ENCODE measurements at regions not wholly inside any gene's neighbourhood (a gene's known extent, or its start where the extent isn't known, plus 50 kb on each side); places are given as distances from the start of the nearest gene placed in this dataset.
"Not testable (repeated sequence)": the region's sequence is repeated elsewhere in the genome, so short reads cannot be mapped to it uniquely, and the experiment has no call there.

DNA sequence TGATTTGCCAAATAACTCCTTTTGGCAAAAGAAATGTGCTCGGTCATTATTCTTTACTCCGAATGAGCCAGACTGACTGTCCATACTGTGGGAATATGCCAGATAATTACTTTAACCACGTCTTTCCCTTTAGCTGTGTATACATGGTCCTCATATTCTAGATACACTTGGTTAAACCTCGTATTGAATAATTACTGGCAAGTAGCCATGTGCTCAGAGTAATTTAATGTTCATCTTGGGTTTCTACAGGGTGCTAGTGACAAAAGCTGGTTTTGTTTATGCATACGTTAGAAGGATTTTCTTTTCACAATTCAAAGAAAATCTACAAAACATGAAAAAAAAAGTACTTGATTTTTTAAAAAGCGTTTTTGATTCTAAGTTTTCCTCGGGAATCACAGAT lies 540.3 kb downstream of the KCNJ2 start:
- DNase-seq (ENCODE audit: low spot score), result no peak

DNA sequence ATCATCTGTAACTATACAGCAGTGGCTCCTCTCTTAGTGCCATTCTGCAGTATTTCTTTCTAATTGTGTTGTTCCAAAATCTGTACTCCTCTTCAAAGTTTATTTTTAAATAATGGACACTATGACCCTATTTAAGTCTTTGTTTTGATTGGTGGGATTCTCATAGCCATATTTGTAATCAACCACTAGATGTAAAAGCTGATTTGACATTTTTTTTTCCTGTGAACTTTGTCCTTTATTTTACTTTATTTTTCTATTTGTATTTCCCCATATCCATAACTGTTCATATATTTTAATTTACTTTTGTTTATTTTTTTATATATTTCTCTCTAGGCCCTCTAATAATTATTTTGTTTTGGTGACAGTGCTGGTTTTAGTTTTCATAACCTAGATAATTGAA lies 544.4 kb downstream of the KCNJ2 start:
- DNase-seq (ENCODE audit: low spot score), result no peak

DNA sequence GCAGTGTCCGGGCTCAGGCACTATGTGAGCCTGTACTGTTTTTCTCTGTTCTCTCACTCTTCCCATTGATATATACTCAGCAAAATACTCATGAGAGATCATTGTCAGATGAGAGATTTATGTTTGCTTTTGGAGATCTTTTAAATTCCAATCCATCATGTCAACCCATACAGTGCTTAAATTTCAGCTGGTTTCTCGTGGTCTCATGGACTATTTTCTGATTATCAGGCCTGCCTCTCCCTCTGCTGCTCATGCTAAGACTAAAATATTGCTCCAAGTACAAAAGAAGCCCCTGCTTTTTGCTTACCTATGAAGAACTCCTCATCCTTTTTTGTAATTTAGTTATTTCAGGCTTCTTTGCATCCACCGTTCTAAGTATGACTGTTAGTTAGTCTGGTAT lies 547.2 kb downstream of the KCNJ2 start:
- no peak for DNase-seq (ENCODE audit: low spot score)

DNA sequence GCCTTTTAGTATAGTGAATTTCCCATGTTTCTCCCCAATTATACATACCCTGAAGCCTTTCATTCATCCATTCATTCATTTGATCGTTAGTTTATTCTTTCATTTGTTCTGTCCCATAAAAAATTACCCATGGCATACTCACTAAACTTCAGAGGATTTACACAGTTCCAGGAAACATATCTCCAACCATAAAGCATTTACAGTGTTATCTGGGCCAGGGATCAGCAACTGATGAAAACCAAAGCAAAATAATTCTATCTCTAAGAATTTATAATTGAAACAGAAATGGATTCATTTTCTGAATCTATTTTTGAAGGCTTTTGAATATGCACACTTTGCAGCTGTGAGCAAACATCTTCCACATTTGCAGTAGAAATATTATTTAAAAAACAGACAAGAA lies 547.7 kb downstream of the KCNJ2 start:
- no peak for DNase-seq (ENCODE audit: low spot score)

DNA sequence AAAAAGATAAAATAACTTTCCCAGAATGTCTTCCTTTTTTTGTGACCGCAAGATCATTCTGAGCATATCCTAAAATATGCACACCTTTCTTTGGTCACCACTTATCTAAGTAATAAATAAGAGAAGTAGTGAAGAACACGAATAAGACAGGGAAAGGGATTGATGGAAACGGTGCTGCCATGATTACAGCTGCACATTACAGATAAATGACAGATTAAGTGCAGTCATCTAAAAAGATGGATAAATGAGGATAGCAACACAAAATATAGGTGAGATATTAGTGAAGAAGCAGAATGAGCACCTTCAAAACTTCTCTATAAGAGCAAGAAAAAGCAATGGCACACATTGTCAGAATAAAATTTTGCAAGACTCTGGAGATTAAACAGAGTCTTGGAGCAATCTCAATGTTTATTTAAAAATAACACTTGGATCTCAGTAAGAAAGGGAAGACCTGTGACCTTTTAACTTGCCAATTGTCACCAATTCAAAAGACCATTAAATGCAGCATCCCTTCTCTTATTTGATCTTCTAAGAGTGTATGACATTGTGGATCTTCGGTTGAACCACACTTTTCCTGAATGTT lies 567.1 kb downstream of the KCNJ2 start:
- DNase-seq (ENCODE audit: low spot score), result no peak

DNA sequence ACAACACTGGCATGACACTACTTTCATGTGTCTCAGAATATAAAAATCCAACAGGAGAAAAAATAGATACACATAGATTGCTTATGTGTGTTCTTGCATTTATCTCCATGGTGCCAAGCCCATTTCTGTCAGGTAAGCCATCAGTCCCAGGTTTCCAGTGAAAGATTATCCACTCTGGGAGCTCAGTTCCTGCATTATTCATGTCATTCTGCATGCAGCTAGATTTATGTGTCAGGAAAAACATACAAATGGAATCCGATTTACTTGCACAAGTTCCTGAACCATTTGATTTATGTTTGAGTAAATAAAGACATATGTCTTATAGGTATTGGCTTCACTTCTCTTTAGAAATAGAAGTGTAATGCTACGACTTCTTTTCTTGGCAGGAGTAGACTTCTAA lies 569.7 kb downstream of the KCNJ2 start:
- DNase-seq (ENCODE audit: low spot score), result no peak

DNA sequence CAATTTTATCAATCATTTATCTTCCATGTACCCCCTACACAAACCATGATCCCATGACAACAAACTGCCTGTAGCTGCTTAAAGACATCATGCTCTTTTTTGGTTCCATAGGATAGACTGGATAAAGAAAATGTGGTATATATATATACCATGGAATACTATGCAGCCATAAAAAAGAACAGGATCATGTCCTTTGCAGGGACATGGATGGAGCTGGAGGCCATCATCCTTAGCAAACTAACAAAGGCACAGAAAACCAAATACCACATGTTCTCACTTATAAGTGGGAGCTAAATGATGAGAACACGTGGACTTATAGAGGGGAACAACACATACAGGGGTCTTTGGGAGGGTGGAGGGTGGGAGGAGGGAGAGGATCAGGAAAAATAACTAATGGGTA lies 577.2 kb downstream of the KCNJ2 start:
- not testable (repeated sequence) for DNase-seq (ENCODE audit: low spot score)

DNA sequence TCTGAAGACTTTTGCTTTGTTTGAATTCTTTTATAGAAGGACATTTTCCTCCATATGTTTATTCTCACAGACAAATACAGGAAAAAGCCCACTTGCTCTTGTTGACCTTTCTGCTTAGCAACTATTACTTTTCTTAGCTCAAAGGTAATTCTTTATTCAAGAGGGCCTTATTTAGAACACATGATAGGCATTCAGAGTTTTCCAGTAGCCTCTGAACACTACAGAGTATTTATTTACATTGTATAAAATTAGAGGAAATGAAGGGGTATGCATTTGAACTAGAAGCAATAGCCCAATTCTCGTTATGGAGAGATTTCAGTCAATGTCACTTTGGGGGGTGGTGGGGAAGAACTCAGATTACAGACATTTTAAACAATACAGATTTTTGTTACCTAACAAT lies 581.7 kb downstream of the KCNJ2 start:
- DNase-seq (ENCODE audit: low spot score), result no peak

DNA sequence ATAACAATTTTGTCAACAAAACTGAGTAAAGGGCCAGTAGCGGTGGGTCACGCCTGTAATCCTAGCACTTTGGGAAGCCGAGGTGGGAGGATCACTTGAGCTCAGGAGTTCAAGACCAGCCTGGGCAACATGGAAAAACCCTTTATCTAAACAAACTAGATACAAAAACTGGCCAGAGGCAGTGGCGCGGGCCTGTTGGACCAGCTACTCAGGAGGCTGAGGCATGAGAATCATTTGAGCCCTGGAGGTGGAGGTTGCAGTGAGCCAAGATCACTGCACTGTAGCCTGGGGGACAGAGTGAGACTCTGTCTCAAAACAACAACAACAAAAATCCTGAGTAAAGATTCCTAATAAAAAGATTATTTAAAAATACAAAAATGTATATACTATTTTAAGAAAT lies 583.1 kb downstream of the KCNJ2 start:
- DNase-seq (ENCODE audit: low spot score), result not testable (repeated sequence)

DNA sequence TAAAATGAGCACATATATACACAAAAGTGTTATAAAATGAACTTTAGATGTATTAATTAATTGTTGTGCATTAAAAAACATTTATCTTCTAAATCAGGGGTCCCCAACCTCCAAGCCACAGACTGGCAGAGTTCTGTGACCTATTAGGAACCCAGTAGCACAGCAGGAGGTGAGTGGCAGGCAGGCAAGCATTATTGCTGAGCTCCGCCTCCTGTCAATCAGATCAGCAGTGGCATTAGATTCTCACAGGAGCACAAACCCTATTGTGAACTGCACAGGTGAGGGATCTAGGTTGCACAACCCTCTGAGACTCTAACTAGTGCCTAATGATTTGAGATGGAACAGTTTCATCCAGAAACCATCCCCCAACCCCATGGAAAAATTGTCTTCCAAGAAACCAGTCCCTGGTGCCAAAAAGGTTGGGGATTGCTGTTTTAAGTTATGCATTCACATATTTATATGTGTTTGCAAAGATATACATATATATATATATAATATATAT lies 583.7 kb downstream of the KCNJ2 start:
- DNase-seq (ENCODE audit: low spot score), result no peak

DNA sequence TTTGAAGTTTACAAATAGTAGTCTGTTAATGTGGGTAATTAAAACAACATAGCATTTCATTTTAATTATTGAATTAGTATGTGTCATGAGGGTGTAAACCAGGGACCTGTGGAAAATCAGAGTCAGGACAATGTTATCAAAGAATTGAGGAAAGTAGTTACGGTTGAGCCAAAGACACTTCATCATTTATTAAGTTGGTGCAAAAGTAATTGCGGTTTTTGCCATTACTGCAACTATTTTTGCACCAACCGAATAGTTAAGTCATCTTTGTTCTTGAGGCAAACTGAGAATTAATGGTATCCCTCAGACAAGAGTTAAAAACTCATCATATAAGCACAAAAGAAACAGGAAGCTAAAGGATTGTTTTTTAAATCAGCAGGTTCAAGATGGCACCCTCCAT lies 593.7 kb downstream of the KCNJ2 start:
- no peak for DNase-seq (ENCODE audit: low spot score)

DNA sequence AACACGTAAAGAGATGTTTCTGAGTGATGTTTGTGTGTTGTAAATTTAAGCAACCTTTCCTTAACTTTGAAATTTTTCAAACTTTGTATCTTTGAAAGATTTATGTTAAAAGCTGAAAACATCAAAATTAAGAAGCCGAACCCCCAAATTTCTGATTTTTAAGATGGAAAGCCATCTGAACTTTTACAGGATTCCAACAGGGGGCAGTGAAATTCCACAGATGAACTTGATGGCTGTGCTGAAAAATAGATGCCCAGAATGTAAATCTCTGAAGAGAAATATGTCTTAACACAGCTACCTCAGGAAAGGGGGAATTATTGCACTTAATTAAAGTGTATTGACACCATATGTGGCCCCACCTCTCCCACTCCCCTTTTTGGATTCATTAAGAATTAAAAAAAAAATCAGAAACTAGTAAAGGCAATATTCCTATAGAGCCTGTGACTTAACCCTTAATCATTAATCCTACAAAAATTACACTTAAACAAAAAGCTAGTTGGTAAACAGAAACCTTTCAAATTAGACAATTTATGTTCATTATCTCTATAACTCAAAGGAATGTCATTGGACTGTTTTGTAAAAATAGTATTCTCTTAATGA lies 597.9 kb downstream of the KCNJ2 start:
- DNase-seq (ENCODE audit: low spot score), result peak; percentile 37

DNA sequence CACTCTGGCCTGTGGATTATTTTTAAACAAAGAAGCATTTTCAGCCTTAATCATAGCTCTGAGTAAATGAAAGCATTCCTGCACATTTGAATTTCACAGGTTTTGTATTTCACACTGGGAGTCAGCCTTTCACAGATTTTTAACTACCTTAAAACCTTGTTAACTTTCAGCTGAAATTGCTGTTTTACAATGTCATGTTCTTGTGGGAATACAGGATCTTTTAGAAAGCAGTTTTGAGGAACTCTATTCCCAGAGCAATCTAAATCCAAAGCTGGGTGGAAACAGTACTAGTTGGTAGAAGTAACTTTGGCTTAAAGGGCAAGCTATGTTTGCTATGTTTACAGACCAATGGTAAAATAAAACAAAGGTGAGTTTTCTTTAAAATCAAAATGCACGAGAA lies 600.6 kb downstream of the KCNJ2 start:
- DNase-seq (ENCODE audit: low spot score), result no peak

DNA sequence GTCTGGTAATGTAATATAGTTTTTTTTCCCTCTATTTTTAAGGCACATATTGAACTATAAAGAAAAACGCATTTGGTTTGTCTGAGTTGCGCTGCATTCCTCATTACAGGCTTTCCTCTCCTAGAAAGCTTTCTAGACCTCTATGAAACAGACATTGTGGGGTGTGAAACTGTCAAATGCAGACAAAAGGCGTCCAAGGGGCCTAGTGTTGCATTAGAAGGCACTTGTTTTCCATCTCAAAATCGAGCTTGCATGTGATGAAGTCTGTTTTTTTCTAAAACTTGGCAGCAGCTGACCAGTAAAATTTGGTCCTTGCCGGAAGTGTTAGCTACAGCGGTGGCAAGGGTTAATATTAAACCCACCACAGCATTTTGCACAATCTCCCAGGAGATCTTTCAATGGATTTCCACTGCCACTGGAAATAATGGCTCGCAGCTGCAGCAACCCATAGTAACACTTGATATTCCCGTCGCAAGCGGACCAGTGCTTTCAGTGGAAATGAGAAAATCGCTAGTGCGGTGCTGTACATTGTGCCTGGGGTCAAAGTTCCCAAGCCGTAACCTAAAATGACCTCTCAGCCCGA lies 602.6 kb downstream of the KCNJ2 start:
- no peak for DNase-seq (ENCODE audit: low spot score)

DNA sequence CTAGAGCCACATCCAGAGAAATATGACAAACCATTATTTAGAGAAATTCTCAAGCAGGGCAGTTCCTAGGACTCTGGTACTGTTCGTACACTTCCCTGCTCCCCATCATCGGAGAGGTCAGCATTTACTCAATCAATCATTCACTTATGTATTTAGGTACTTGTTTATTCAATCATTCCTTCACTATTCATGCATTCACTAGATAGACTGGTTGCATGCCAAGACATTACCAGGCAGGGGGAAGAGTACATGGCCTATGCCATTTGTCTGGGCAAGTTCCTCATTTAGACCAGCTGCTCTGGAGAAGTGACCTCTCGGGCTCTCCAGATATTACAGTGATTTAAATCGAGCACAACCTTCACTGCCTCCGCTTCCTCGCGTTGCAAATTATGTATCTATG lies 603.4 kb downstream of the KCNJ2 start:
- DNase-seq (ENCODE audit: low spot score), result no peak

DNA sequence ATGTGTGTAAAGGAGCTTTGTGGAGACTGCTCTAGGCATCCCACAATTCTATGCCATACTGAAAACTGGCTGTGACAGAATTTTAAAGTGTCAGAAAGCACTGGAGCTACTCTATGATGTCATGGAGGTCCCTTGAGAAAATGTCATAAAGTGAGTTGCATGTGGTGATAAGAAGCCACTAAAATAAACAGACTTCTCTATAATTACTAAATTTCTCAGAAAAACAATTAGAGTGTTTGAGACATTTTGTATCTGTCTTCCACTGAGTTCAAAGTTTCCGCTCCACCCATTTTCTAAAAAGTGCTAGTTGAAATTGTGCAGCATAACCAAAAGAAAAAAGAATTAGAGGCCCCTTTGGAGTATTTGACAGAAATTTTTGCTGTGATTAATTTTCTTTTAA lies 603.9 kb downstream of the KCNJ2 start:
- no peak for DNase-seq (ENCODE audit: low spot score)

DNA sequence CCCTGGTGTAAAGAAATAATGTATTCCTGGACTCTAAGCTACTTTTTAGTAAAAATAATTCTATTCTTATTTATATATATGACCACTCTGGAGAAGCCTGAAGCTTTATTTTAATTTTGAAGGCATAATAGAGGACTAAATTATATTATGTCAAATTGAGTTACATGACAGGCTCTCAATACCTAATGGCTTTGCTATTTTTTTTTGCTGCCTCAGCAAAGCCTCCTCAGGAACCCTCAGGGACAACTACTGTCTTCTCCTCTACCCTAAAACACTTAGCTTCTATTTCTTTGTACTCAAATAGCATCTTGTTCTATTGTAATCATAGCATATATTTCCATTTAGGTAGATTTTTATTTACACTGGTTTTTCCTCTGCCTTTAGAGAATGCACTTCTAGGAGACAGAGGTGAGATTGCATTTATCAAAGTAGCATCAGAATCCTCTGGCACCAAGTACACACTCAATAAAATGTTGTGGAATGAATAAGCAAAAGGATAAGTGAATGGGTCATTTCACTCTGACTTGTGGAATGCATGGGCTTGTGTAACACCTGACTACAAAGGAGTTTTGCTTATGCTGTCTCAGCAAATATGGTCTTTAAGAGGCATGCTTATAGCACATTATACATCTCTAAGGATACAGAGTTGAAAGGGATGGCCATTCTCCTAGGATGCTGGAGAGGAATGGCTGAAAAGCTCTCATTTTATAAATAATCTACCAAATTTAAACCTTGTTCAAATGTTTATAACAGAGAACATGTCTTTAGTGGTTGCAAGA lies 605.2 kb downstream of the KCNJ2 start:
- no peak for DNase-seq (ENCODE audit: low spot score)

DNA sequence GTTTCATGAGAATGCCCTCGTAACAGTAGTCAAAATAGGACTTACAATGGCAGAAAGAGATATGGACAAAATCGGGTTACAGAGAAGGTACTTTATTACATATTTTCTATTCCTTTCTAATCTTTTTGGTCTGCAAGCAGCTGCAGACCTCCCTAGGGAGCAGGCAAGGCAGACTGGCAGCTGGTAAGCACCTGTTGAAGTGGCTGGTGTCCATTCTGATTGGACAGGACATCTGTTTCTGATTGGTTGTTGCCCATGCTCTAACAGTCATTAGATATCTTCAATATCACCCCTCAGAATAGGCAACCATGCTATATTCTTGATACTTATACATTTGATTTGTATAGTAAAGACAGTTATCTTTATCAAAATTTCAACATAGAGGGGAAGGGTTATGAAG lies 606.3 kb downstream of the KCNJ2 start:
- DNase-seq (ENCODE audit: low spot score), result no peak

DNA sequence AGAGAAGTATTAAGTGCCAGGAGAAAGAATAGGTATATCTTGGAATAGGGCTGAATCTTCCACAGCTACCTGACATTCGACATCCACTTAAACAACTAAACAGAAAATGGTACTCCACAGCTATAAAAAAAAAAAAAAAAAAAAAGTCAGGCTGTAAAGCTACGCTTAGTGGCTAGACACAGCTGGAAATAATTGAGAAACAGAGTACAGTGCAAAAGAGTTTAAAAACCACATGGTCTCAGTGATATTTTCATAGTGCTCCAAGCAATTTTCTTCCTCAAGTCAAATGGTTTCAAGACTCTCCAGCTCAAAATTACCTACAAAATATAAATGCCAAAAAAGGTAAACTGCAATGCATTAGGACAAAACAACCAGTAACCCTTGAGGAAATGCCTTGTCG lies 607.1 kb downstream of the KCNJ2 start:
- no peak for DNase-seq (ENCODE audit: low spot score)

DNA sequence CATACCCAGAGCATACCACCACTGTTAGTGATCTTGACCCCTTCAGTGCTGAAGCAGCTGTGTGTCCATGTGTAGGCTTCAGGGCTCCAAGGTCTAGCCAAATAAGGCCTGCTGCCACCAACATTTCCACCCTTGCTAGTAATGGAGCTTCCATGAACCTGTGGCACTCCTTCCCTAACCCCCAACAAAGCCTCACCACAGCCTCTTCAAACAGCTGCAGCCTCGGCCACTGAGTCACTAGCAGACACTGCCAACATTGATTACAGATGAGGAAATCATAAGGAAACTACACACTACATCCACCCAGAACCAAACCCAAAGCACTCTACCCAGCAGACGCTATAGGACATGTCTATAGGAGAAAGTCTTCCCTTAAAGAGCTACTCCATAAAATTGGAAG lies 610.7 kb downstream of the KCNJ2 start:
- no peak for DNase-seq (ENCODE audit: low spot score)

DNA sequence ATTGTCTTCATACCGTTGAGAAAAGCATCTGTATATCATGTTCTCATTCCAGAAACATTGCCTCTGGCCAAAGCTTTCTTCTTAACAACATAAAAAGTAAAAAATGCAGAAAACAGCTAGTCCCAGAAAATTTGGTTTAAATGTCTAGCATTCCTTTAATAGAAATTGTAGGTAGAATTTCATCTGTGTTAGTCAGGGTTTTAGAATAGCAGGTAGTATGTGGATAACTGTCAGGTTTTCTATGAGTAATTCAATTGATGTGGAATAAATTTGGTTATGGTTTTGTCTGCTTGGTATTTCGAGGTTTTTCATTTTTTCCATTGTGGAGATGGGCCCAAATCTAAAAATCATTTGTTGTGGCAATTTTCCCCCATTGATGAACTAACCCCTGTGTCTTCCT lies 616.7 kb downstream of the KCNJ2 start:
- no peak for DNase-seq (ENCODE audit: low spot score)

DNA sequence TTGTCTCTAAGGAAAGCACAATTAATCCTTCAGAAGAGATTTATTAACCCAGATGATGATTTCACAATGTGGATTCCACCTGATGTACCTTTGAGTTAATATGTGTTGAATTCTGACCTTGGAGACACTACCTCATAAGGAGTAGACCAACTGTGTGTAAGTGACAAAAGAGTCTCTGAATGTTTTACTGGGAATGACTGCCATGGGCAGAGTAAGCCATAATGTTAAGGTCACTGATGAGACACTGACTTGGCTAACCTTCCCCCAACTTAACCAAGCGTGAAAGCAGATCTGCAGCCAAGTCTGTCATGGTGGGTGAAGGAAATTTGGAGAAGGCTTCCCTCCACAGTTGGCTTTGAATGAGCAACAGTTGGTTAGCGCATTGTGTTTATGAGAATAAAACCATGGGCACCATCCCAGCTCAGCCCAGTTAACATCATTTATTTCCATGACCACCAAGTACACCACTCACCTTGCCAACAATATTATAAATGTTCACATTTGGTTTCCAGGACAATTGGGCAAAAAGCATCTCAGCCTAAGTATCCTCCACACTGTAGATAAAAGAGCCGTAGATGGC lies 618.5 kb downstream of the KCNJ2 start:
- DNase-seq (ENCODE audit: low spot score), result no peak

All from H4 (cell line).